CD4-positive, alpha-beta T cell treated with Interleukin-17A for 4 hours (primary cell): ENCODE measurements at regions not wholly inside any gene's neighbourhood (a gene's known extent, or its start where the extent isn't known, plus 50 kb on each side); places are given as distances from the start of the nearest gene placed in this dataset.
"Not testable (repeated sequence)": the region's sequence is repeated elsewhere in the genome, so short reads cannot be mapped to it uniquely, and the experiment has no call there.

Experiments
- DNase-seq: peaks from one replicate; pipeline ENCODE4 v3.0.0-alpha.2; 2020; ENCODE audit warnings: mixed read lengths

DNA sequence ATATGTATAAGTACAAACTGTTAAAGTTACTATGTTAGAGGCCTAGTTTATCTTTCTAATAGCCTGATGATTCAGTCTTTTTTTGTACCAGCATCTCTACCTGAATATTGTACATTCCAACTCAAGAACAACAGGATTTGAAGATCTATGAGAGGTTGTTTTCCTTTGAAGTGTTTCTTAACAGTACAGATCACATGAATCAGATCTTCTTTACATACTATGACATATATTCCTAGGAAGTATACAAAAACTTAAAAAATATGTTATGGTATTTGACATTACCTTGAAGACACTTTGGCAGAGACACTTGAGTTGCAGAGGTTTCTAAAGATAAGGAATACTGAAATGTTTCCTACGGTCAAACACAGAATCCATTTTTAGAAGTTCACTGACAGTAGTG lies 1280.9 kb downstream of the KCNT2 start:
- no peak for DNase-seq

DNA sequence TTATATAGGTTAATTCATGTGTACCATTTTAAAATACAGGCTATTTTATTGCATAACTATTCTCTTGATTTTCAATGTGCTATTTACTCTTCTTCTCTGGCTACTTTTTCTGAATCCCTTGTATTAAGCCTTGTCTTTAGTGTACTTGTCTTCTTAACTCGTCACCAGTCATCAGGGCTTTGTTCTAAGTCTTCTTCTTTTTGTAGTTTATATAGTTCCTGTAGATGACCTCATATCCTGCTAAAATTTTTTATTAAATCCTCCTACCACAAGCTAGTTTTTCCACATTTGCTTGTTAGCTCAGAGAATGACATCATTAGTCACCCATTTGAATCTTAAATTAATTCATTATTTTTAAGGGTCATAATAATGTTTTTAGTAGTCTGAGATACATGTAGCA lies 1281.9 kb downstream of the KCNT2 start:
- DNase-seq = no peak

DNA sequence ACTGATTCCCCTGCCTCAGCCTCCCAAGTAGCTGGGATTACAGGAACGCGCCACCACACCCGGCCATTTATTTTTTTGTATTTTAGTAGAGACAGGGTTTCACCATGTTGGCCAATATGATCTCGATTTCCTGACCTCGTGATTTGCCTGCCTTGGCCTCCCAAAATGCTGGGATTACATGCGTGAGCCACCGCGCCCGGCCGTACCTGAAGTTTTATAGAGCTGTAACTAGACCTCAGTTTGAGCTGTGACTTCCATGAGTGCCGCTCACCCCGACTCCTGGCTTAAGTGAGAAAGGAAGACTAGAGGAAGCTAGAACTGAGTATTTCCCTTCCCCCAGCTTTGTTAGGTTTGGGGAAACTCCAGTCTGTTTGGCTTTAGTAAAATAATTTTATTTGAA lies 1283.1 kb downstream of the KCNT2 start:
- no peak for DNase-seq

DNA sequence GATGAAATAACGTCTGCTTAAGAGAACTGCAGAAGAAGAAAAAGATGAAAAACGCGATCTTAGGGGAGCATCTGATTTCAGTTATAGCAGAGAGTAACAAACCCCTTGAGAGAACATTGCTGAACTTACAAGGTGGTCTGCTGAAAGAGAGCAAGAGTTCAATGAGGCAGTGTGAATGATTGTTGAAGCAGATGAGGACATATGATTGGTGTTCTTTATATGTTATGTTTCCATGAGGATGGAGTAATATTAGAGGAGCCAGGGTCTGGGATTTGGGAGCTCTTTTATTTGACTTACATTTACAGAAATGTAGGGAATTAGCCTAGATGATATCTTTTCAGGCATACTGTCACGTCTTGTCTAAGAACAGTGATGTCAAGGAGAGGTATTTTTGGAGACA lies 1302.0 kb downstream of the KCNT2 start:
- DNase-seq = no peak

DNA sequence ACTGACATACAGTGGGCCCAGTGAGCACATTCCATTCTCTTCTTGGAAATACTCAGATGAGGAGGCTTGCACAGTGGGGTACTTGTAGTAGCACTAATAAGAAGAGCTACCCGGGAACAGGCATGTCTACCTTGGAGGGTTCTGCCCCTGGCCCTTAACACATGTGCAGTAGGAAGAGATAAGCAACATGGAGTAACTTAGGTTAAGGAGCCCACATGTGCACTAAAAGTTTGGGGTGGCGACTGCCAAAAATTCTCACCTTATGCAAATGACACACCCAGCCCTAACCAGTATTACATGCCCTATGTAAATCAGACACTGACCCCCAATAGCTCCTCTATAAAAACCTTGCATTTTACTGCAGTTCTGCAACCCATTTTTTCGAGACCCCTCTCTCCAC lies 1313.3 kb downstream of the KCNT2 start:
- no peak for DNase-seq

DNA sequence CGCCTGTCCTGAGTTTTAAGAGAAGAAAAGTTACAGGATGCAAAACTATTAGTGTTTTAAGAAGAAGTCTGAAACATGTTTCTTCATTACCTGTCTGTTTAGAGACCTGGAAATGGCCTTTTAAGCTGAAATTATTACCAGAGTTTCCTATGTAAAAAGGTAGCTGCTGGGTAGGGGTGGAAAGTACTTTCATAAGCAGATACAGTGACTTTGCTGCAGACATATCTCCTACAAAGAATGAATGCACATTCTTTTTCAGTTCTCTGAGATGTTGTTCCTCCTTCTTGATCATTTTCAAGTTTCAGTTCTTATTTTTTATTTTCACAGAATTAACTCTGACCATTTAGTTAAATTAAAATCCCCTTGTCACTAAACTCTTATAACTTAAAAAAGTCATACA lies 1329.6 kb downstream of the KCNT2 start:
- DNase-seq = no peak

DNA sequence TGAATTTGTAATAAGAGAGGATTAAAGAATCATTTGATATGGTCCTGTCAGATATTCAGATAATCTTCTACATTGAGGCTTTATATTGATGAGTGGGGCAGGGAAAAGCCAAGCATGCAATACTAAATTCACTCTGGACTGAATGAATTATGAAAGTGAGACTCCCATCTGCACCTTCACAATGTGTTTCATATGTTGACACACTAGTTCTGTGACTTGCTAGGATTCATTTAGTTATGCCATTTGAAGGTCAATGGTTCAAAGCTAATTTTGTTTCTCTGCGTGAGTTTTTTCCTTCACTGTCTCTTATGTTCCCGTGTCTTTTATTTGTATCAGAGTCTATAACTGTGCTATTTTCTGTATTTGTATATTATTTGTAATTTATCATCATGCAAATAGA lies 1332.5 kb downstream of the KCNT2 start:
- DNase-seq = no peak

DNA sequence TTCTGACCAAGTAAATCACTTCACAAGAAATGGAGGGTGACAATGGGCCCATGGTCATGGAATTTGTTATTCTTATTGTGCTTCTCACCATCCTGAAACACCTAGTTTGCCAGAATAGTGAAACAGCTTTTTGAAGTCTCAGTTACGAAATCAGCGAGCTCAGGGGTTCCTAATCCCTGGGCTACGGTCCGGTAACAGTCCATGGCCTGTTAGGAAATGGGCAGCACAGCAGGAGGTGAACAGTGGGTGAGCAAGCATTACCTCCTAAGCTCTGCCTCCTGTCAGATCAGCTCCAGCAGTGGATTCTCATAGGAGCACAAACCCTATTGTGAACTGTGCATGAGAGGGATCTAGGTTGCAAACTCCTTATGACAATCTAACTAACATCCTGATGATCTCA lies 1356.3 kb downstream of the KCNT2 start:
- DNase-seq = no peak

DNA sequence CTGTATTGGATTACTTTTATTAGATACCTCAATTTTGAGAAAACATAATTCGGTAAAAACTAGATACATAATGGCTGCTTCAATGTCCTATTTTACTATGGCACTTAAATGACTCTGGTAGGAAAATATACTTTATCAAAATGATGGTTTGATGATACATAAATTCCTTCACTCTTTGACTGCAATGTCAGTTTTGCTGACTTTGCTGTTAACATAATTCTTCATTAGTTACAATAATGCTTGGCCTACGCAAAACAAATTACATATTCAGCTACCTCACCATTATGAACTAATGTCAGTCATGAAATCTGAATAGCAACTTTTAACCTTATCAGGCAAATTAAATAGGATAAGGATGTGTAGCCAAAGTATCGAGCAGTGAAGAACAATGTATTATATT lies 1364.7 kb downstream of the KCNT2 start:
- no peak for DNase-seq

DNA sequence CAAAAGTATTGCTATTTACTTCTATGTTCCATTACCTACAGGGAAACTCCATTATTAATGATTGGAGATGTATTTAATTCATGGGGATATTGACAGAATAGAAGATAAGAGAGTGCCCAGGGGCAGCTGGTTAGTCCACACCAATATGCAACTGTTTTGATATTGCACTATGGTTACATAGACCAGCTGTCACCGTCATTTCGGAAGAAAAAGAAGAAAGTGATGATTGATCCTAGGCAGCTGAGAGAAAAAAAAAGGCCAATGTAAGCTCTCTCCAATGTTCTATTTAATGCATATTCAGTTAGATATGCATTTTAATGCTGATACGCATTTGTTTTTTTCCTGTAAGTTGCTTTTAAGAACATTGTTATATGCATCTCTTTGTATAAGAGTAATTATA lies 1367.2 kb downstream of the KCNT2 start:
- DNase-seq = no peak

DNA sequence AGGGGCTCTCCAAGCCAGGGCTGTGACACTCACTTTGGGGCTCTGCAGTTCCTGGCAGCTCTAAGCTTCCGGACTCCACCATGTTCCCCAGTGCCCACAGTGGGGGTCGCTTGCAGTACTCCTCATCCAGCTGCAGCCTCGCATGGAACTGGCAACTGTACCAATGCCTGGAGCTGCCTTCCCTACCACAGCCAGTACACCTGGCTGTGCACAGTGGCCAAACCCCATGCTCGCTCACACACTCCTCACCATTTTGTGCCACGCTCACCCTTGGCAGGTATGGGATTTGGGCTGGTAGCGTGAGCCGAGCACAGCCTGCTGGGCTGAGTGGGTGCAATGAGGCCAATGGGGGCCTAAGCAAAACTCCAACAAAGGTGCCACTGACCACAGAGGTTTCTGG lies 1369.9 kb downstream of the KCNT2 start:
- no peak for DNase-seq

DNA sequence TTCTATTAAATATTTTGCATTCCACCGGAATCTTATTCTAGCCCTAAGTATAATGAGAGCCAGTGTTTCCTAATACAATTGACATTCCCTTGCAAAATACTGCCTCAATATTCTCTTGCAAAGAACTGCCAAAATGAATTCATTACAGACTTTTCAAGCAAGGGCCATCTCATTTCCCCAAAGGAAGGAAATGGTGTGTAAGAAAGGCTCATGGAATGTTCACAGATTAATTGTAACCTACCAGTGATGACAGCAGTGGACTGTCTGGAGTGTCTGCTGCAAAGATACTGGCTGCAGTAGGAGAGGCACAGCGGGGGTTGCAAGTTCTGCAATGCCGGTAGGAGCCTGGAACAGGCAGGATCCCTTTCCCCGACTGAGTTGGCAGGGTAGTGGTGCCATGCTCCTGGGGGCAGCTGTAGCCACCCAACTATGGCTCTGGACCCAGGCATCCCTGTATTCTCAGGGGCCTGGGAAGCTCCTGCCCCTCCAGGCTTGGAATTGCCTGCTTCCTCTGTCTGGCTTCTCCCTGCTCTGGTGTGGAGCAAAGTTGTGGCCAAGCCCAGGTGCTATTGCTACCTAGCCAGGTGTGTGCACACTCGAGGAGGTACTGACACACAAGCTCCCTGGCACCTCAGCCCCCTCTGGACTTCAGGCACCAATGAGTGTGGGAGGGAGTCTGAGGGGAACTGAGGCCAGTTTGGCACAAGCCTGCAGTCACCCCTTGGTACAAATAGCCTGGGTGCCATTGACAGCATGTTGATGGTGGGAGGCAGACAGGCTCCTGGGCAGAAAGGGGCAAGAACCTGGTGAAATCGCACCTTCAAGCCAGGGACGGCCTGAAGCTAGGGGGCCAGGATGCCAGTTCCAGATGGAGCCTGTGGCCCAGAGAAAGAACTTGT lies 1371.0 kb downstream of the KCNT2 start:
- DNase-seq = no peak

DNA sequence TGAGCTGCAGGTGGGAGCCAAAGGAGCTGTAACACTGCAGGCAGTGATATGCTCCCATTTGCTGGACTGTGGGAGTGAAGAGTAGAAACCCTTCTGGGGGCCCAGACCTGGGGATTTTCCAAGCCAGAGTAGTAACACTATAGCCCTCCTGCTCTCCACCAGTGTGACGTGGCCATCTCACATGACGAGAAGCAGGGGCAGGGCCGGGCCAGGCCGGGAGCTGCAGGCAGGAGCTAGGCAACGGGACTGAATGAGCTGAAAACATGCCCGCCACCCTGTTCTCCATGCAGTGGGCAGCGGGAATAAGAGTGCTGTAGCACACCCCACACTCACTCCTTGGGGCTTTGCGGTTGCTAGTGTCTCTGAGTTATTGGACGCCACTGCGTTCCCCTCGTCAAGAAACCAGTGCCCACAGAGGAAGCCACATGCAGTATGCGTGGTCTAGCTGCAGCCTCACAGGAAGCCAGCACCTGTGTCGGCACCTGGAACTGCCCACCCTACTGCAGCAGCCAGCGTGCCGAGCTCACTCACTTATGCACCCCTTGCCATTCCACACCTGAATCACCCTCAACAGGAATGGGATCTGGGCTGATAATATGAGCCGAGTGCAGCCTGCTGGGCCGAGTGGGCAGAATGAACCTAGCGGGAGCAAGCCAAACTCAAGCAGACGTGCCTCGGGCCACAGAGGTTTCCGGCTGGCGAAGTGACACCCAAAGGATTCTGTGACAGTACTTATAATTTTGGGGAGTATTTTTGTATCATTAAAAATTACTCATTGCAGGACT lies 1389.6 kb downstream of the KCNT2 start:
- DNase-seq = no peak

DNA sequence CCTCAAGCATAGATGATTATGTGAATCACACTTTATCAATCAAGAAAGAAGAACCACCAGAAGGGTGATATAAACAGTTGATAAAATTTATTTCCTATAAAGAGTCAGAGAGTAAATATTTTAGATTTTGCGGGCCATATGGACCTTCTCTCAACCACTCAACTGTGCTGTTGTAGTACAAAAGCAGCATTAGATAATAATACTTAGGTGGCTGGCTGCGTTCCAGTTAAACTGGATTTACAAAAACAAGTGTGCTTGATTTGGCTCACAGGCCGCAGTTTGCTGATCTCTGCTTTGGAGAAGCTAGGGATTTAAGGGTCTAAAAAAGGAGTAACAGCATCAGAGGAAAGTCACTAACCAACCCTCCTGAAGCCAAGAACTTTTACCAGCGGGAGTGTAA lies 1406.0 kb downstream of the KCNT2 start:
- DNase-seq = no peak

DNA sequence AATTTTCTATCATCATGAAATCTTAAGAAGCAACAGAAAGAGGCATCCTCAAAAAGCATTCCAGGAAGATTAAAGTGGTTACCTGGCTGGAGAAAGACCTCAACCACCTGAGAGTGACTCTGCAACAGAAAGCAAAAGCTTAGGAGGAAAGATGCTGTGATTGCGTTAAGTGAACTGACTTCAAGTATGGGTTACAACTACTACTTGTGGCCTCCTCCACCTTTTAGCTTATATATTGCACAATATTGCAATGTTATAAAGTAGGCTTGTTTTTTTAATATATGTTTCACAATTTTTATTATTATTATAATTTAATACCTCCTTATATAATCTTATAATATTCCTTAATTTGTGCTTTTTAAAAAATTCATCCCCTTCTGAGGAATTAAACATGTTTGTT lies 1407.5 kb downstream of the KCNT2 start:
- DNase-seq = no peak

DNA sequence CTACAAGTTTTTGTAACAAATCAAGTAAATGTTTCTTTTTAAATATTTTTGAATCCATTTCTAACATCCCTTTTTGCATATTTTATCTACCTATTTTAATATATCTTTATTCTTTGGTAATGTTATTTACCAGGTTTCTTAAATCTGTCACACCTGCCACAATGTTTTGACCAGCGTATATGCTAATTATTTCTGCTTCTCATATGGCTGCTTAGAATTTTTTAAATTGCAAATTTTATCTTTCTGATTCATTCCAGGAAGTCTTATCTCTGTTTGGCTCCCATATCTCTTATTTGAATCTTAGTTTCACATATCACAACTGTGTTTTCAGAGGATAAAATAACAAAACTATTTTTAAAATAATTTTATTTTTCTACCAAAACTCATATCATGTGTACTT lies 1411.1 kb downstream of the KCNT2 start:
- DNase-seq = no peak

DNA sequence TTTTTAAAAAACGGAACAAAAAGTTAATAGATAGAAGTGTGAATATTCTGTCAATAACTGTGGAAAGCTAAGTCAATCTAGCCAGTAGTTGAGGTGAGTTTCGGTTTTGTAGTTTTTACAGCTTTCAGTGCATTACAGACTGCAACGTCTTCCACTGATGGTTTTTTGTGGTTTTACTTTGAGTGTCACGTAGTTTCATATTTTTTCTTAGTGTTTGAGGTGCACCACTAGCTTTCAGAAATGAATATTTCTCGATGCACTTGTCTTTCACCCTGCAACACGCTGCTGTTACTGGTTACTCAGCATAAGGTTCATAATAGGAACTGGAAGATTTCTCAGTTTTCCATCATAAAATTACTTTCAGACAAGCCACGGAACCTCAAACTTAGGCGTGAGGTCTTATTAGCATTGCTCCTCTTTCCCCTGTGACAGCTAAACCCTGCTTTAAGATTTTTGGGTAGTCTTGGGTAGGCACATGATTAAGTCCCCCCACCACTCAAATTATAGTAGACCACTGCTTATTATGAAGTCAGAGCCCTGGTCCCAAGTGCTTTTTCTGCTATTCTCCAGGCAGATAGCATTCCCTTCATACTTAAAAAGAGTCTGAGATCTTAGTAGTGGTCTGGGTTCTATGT lies 1412.7 kb downstream of the KCNT2 start:
- no peak for DNase-seq

DNA sequence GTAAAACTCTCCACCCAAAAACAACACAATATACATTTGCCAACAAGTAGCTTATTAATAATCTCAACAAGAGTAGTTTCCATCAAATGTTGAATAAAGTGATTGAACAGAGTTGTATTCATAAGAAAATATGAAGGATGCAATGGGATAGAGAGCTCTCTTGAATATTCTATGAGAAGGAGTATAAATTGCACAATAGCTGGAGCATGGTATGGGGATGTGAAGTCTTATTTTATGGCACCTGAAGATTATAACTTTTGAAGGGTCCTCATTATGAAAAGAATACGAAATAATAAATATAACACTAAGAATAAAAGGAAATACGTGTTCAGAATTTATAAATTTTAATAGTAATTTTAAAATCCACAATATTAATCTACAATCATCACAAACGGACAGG lies 1415.1 kb downstream of the KCNT2 start:
- no peak for DNase-seq

DNA sequence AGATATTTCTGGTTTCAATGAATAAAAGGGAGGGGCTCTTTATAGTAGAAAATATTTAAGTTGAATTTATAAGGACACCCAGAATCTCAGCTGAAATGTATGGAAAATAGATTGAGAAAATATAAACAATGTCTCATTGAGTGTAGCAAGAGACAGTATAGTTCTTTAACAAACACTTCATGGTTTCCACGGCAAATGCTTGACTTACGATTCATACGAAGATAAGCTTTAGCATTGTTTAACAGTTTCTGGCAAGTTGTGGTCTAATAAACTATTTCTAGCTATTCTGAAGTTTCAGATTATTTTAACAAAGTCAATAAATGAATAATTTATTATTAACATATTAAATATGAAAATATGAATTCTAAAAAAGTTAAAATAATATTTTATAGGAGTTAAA lies 1419.4 kb downstream of the KCNT2 start:
- no peak for DNase-seq

DNA sequence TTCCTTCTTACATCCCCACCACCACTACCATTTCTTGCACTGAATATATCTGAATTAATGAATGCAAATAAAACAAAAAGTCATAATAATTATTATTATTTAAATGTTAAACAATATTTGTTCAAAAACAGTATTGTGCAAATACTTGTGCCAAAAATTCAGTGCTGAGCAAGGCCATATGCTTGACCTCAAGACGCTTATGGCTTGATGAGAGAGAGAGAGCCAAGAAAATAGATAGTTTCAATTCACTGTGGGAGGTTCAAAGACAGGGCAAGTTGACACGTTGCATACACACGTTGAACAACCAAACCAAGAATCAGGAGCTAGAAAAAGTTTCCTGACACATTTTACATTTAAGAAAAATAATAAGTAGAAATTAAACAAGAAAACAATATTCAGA lies 1421.7 kb downstream of the KCNT2 start:
- no peak for DNase-seq

DNA sequence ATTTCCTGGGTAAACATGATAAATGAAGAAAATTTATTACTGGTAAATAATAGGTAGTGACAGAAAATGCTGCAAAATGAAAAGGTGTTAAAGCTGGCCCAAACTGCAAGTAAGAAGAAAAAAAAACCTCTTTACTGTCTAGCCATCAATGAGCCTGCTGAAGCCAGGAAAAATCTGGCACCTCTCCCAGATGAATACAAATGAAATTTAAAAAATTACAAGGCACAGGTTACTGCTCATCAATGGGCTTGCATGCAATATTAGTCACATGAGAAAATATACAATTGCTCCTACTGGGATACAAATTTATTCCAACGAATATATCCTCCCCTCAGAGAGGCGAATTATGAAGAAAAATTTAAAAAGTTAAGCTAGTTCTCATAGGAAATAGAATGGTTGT lies 1422.5 kb downstream of the KCNT2 start:
- DNase-seq = no peak

DNA sequence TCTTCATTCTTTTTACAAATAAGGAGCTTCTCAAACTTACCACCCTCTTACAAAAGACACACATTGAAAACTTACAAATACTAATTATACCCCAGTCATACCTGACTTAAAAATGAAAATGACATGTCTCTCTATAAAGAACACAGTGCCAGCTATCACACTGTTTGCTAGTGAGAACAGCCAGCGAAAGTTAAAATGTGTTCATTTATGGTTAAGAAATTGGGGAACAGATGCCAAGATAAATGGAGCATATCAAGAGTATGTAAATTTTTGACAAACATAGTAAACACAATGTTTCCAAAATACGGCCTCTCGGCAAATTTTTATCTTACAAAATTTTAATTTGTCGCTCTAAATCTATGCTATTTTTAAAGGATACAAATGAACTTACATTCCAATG lies 1422.9 kb downstream of the KCNT2 start:
- DNase-seq = no peak

DNA sequence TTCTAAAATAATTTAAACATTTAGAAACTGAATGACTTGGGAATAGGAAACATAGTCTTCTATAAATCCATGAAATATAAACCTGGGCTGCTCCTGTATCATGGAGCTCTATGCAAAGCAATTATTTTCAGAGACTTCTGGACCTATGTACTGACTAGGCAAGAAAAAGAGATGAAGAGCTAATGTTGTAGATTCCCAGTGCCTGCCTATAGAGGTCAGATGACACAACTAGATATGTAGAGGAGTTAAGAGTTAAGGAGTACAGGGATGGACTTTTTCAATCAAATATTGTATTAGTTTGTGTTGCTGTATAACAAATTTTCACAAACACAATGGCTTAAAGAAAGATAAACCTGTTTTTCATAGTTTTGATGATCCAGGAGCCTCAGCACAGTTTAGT lies 1434.5 kb downstream of the KCNT2 start:
- DNase-seq = no peak

DNA sequence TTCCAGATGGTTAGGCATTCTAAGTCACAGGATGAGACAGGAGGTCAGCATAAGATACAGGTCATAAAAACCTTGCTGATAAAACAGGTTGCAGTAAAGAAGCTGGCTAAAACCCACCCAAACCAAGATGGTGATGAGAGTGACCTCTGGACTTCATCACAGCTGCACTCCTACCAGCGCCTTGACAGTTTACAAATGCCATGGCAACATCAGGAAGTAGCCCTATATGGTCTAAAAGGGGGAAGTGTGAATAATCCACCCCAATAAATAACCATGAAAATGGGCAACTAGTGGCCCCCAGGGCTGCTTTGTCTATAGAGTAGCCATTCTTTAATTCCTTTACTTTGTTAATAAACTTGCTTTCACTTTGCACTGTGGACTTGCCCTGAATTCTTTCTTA lies 1448.4 kb downstream of the KCNT2 start:
- not testable (repeated sequence) for DNase-seq
